ENCODE measurements at regions not wholly inside any gene's neighbourhood (a gene's known extent, or its start where the extent isn't known, plus 50 kb on each side); places are given as distances from the start of the nearest gene placed in this dataset.

DNA sequence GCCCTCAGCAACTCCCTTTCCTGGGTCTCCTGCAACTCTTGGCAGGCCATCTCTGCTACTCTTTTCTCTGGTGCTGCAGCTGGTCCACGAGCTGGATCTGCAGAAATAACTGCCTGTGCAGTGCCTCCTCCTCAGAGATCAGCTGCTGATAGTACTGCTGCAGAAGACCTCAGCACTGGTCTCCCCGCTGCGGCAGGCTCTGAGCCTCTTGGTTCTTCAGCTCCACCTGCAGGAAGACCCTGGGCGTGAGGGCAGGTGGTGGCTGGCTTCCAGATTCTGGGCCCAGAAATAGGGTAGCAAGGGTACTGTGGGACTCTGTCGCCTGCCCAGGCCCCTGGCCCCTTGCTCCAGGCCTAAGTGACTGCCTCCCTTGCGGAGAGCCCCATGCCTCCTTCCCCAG lies 79.7 kb upstream of the C2CD4B start:
- no peak for TF ChIP-seq CTCF (IDR thresholded peaks at IDR 0.05)
- TF ChIP-seq POLR2A (IDR thresholded peaks at IDR 0.05) = no peak

Measured in heart left ventricle (tissue), 13 donors.